ENCODE measurements at regions not wholly inside any gene's neighbourhood (a gene's known extent, or its start where the extent isn't known, plus 50 kb on each side); places are given as distances from the start of the nearest gene placed in this dataset.

- TF ChIP-seq CTCF (IDR thresholded peaks at IDR 0.05; ENCODE audit: low read depth, low read length), result no peak
- in situ Hi-C loops (cut with HindIII; ENCODE audit: low sequenced_read_pairs), result no loop called here
- H3K4me3 ChIP-seq (ENCODE audit: low read depth, low read length), result no peak overlapping the region
- no peak for DNase-seq (ENCODE audit: low read depth, low spot score)
Observed at GRCh38 chr17:72501404-72502370, 380.9 kb downstream of the SOX9 start.

GRCh38 chr17:72502371-72503341, 381.8 kb downstream of the SOX9 start:
- peak; percentile 42 for DNase-seq (ENCODE audit: low read depth, low spot score)
- no peak for TF ChIP-seq CTCF (IDR thresholded peaks at IDR 0.05; ENCODE audit: low read depth, low read length)
- H3K4me3 ChIP-seq (ENCODE audit: low read depth, low read length), result no peak overlapping the region
- in situ Hi-C loops (cut with HindIII; ENCODE audit: low sequenced_read_pairs), result no loop called here

- no peak overlapping the region for H3K4me3 ChIP-seq (ENCODE audit: low read depth, low read length)
- no peak for TF ChIP-seq CTCF (IDR thresholded peaks at IDR 0.05; ENCODE audit: low read depth, low read length)
- in situ Hi-C loops (cut with HindIII; ENCODE audit: low sequenced_read_pairs), result no loop called here
- no peak for DNase-seq (ENCODE audit: low read depth, low spot score)
Observed at GRCh38 chr17:72503556-72503955, 382.7 kb downstream of the SOX9 start.

GRCh38 chr17:72504783-72505182, 384.0 kb downstream of the SOX9 start:
- no peak for TF ChIP-seq CTCF (IDR thresholded peaks at IDR 0.05; ENCODE audit: low read depth, low read length)
- in situ Hi-C loops (cut with HindIII; ENCODE audit: low sequenced_read_pairs), result no loop called here
- H3K4me3 ChIP-seq (ENCODE audit: low read depth, low read length), result no peak overlapping the region
- DNase-seq (ENCODE audit: low read depth, low spot score), result no peak

- no peak for TF ChIP-seq CTCF (IDR thresholded peaks at IDR 0.05; ENCODE audit: low read depth, low read length)
- no peak overlapping the region for H3K4me3 ChIP-seq (ENCODE audit: low read depth, low read length)
- in situ Hi-C loops (cut with HindIII; ENCODE audit: low sequenced_read_pairs), result no loop called here
- no peak for DNase-seq (ENCODE audit: low read depth, low spot score)
Observed at GRCh38 chr17:72506773-72507172, 386.0 kb downstream of the SOX9 start.

GRCh38 chr17:72507370-72507769, 386.6 kb downstream of the SOX9 start:
- TF ChIP-seq CTCF (IDR thresholded peaks at IDR 0.05; ENCODE audit: low read depth, low read length), result no peak
- DNase-seq (ENCODE audit: low read depth, low spot score), result no peak
- in situ Hi-C loops (cut with HindIII; ENCODE audit: low sequenced_read_pairs), result no loop called here
- no peak overlapping the region for H3K4me3 ChIP-seq (ENCODE audit: low read depth, low read length)
